Activated naive CD4-positive, alpha-beta T cell treated with anti-CD3 and anti-CD28 coated beads, Interleukin-2, amount 10 ng/mL, durations not matched to agents 7 days and 5 days (primary cell): ENCODE measurements at regions not wholly inside any gene's neighbourhood (a gene's known extent, or its start where the extent isn't known, plus 50 kb on each side); places are given as distances from the start of the nearest gene placed in this dataset.

Experiments
- CTCF ChIA-PET: fragments of 350-600 bp; sonication (Branson Sonifier 250); formaldehyde crosslinking; loops from one replicate; lab custom pipeline; 2021; ENCODE audit warnings: antibody characterized with exemption; lab: Charles Lee
- DNase-seq: peaks from one replicate; pipeline ENCODE4 v3.0.0-alpha.2; 2020
- H3K27ac Mint-ChIP-seq: one replicate; pipeline ENCODE4 v1.8.0; 2021; ENCODE audit warnings: mild to moderate bottlenecking, moderate library complexity, mixed read lengths
- H3K27me3 Mint-ChIP-seq: one replicate; pipeline ENCODE4 v1.8.0; 2021; ENCODE audit warnings: mild to moderate bottlenecking, mixed read lengths
- H3K36me3 Mint-ChIP-seq: one replicate; pipeline ENCODE4 v1.8.0; 2021; ENCODE audit warnings: mixed read lengths
- H3K4me1 Mint-ChIP-seq: one replicate; pipeline ENCODE4 v1.8.0; 2021; ENCODE audit warnings: mixed read lengths
- H3K4me3 Mint-ChIP-seq: one replicate; pipeline ENCODE4 v1.8.0; 2021; ENCODE audit warnings: mild to moderate bottlenecking, moderate library complexity, mixed read lengths
- H3K9me3 Mint-ChIP-seq: one replicate; pipeline ENCODE4 v1.8.0; 2021; ENCODE audit warnings: mixed read lengths

DNA sequence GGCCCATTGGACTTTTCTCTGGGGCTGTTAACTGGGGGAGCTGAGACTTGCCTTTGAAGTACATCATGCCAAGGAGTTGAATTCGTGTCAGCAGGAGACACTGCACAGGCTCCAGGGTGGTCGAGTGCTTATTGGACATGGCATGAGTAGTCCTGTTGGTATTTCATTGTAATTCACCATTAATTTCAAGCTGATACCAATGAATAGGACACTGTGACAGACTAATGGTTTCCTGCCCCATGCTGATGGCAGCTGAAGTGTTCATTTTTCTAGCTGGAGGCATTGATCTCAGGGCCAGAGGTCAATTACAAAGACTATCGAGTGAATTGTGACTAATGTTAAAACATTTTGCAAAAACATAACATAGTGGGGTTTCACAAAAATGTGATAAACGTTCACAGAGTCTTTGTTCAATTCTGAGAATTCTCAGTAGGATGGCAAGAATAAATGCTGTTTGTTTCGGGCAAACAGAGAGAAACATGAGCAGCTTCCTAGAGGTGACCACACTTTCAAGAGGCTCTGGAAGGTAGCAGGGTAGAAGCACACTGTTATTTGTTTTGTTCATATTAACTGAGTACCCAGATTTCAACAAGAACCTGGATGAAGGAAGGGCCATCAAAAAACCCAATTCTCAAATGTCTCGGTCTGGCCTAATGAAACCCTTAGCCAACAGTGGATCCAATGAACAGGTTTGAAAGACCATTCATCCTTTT is 90.6 kb upstream of the ARL4C start:
- no peak overlapping the region for H3K4me3 Mint-ChIP-seq
- no peaks in the 10 kb centered on the region for H3K9me3 Mint-ChIP-seq
- CTCF ChIA-PET: interaction anchor here (0.8 kb wide), 1 partner anchor 42 kb away, joined by 3 read pairs; no protein-coding TSS in a partner anchor
- no peak for DNase-seq
- peaks cover 15% of the 10 kb centered on the region for H3K27me3 Mint-ChIP-seq
- H3K36me3 Mint-ChIP-seq: no peaks in the 10 kb centered on the region
- H3K27ac Mint-ChIP-seq: no peak overlapping the region
- no peaks in the 10 kb centered on the region for H3K4me1 Mint-ChIP-seq

DNA sequence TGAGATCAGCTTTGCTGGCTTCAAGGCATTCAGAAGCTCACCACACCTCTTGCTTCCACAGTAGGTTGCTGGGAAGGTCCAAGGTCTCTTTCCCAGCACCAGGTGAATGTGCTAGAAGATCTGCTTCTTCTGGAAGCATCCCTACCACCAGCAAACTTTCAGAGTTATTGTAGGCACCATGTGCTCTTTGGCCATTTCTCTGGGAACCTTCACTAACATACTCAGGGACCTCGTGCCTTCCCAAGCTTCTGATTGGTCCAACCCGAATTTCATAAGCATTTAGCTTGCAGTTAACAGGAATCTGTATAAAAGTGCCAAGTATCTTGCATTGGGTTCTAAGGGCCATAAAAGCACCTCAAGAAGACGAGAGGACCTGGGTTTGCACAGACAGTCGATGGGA is 86.5 kb upstream of the ARL4C start:
- H3K4me3 Mint-ChIP-seq: no peak overlapping the region

DNA sequence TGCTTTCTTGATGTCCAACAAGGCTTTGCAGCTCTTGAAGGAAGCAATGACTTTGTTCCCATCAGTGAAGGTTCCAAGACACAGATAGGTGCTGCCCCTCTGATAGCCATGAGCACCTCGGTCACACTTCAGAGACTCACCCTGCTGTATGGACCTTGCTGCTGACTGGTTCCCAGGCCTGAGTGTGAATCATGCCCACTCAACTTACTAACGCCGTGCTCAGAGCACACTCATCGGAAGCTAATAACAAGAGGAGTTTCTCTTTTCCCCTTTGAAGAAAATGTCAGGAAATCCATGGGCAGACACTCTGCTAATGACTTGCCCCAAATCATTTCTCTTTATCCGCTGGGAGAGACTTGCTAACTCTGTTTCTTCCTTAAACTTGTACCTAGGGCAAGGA is 83.8 kb upstream of the ARL4C start:
- CTCF ChIA-PET: no interaction called here
- peaks cover 17% of the 10 kb centered on the region for H3K27me3 Mint-ChIP-seq

More for the DNA sequence above, 86.5 kb upstream of the ARL4C start:
- H3K4me1 Mint-ChIP-seq: no peaks in the 10 kb centered on the region
- peaks cover 13% of the 10 kb centered on the region for H3K27me3 Mint-ChIP-seq
- no peaks in the 10 kb centered on the region for H3K9me3 Mint-ChIP-seq
- no peak overlapping the region for H3K27ac Mint-ChIP-seq
- no peak for DNase-seq
- no peaks in the 10 kb centered on the region for H3K36me3 Mint-ChIP-seq
- CTCF ChIA-PET: no interaction called here

DNA sequence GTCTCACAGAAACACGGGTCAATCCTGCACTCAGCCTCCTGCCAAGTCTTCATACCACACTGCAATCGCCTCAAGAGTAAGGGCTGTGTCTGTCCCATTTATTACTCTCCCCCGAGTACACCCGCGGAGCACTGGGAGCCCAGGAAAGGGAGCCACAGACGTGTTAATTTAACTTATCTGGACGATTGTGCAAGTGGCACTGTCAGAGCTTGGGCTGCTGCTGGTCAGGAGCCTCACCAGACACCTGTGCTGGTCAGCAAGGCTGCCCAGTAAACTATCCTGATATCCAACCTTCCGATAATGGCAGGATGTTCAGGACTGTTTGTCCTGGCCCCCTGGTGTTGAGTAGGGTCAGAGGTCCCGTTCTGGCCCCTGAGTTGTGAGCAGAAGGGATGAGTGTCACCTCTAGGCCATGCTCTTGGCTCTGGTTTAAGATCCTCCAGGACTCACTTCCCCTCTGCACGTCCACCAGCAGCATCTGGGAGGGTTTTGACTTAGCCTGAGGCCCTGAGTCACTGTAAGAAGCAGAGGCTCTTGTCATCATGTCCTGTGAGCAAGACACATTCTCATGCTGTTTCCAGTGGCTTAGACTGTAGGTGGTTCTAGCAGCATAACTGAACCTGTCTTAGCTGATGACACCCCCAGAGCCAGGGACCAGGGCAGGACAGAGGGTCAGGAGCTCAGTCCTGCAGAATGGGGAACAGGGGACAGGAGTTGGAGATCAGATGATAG is 82.5 kb upstream of the ARL4C start:
- DNase-seq: no peak
- CTCF ChIA-PET: no interaction called here
- Mint-ChIP-seq H3K4me3 (no peak overlapping the region), H3K9me3 (no peaks in the 10 kb centered on the region), H3K27ac (no peak overlapping the region), H3K4me1 (no peaks in the 10 kb centered on the region), H3K36me3 (no peaks in the 10 kb centered on the region), H3K27me3 (peaks cover 17% of the 10 kb centered on the region)

More for the DNA sequence above, 83.8 kb upstream of the ARL4C start:
- H3K4me1 Mint-ChIP-seq: no peaks in the 10 kb centered on the region
- H3K4me3 Mint-ChIP-seq: no peak overlapping the region
- H3K27ac Mint-ChIP-seq: no peak overlapping the region
- H3K36me3 Mint-ChIP-seq: no peaks in the 10 kb centered on the region
- no peaks in the 10 kb centered on the region for H3K9me3 Mint-ChIP-seq
- DNase-seq: no peak

DNA sequence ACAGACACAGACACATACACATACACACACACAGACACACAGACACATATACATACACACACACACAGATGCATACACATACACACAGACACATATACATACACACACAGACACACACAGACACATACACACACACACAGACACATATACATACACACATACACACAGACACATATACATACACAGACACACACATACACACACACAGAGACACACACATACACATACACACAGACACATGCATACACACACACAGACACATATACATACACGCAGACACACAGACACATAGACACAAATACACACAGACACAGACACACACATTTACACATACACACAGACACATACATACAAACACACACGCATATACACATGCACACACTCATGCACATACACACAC is 81.5 kb upstream of the ARL4C start:
- no peak overlapping the region for H3K27ac Mint-ChIP-seq
- no peak overlapping the region for H3K4me3 Mint-ChIP-seq
- peaks cover 17% of the 10 kb centered on the region for H3K27me3 Mint-ChIP-seq
- CTCF ChIA-PET: no interaction called here
- no peaks in the 10 kb centered on the region for H3K4me1 Mint-ChIP-seq
- H3K9me3 Mint-ChIP-seq: no peaks in the 10 kb centered on the region
- H3K36me3 Mint-ChIP-seq: no peaks in the 10 kb centered on the region
- DNase-seq: no peak

DNA sequence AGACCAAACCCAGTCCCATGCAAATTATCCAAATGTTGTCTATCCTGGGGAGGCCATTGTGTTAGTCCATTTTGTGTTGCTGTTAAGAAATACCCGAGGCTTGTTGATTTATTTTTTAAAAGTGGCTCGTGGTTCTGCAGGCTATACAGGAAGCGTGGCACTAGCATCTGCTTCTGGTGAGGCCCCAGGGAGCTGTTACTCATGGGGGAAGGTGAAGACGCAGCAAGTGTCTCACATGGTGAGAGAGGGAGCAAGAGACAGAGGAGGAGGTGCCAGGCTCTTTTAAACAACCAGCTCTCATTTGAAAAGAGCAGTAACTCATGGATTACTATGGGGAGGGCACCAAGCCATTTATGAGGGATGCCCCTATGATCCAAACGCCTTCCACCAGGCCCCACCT is 80.3 kb upstream of the ARL4C start:
- no peaks in the 10 kb centered on the region for H3K4me1 Mint-ChIP-seq
- H3K27ac Mint-ChIP-seq: no peak overlapping the region
- CTCF ChIA-PET: no interaction called here
- no peaks in the 10 kb centered on the region for H3K36me3 Mint-ChIP-seq
- H3K27me3 Mint-ChIP-seq: peaks cover 20% of the 10 kb centered on the region
- H3K9me3 Mint-ChIP-seq: no peaks in the 10 kb centered on the region
- no peak for DNase-seq
- no peak overlapping the region for H3K4me3 Mint-ChIP-seq

DNA sequence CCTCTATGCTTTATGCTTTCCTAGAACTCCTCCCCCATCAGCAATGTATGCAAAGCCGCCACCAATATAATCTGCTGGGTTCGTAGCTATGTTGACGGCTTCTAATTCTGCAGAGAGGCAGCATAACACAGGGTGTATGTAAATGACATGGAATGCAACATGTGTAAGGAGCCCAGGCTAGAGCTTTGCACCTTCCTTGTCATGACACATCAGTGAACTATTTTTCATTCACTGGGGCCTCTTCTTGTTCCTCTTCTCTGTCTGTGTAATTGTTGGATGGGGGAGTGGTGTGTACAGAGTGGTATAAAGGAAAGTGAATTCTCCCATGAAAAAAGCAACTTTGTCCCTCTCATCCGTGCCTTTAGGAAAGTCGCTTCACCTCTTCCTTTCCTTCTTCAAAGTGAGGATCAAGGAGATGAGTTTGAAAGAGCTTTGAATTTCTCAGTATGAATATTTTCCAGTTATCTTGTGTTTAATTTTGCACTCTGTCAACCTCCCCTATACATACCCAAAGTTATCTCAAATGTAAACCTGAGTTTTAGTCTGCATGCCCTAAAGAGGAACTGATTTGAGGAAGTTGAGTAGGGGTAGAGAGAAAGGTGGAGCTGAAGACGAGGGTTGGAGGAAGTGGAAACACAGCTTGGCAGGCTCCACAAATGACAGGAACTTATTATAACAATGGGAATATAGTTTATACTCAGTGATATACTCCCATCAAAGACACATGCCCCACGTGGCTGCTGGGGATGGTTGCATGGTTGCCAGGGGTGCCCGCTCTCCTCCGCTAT is 74.9 kb upstream of the ARL4C start:
- H3K4me3 Mint-ChIP-seq: no peak overlapping the region
- no peaks in the 10 kb centered on the region for H3K4me1 Mint-ChIP-seq
- no peak overlapping the region for H3K27ac Mint-ChIP-seq
- H3K27me3 Mint-ChIP-seq: peaks cover 22% of the 10 kb centered on the region
- DNase-seq: no peak
- CTCF ChIA-PET: interaction anchor here (0.6 kb wide), 1 partner anchor 632 kb away, joined by 3 read pairs; no protein-coding TSS in a partner anchor
- H3K36me3 Mint-ChIP-seq: no peaks in the 10 kb centered on the region
- no peaks in the 10 kb centered on the region for H3K9me3 Mint-ChIP-seq

DNA sequence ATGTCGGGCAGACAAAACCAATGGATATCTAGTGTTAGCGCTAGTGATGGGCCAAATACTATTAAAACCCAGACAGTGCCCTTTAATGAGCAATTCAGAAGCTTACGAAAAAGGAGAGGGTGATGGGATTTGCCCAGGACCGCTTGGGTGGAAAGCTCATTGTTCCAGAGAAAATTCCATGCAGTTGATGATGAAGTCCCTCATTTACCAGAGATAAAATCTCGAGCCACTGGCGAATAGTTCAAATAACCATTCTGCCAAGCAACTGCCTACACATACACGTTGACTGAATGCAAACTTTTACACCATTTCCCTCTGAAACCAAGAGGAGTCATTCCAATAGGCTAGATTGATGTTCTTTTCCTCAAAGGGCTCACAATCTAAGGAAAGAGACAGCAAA is 73.6 kb upstream of the ARL4C start:
- Mint-ChIP-seq H3K4me3 (no peak overlapping the region), H3K4me1 (no peaks in the 10 kb centered on the region)
- DNase-seq: no peak

DNA sequence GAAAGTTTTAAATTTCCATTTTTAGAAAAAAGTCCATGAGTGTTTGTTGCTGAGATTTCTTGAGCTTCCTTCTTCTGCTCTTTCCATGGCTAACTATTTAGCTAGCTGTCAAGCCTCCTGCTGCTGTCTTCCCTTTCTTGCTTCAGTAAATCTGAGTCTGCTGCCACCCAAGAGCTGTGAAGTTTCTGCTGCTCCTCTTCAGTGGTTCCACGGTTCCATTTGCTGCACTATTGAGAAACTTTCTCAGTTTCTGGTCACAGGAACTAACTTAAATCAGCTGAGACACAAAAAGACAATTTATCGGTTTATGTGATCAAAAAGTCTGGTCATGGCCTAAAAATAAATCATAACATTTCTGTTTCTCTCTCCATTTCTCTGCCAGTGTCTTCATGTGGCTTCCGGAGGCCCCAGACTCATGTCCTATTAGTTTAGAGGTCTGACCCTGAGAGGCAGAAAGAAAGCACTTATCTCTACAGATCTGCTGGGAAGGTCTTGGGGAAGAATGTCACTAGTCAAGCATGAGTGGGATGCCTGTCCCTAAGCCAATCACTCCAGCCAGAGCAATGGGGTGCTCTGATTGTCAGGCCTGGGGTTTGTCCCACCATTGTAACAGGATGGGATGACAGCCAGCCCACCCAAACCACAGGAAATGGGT is 73.0 kb upstream of the ARL4C start:
- no peak overlapping the region for H3K4me3 Mint-ChIP-seq
- CTCF ChIA-PET: interaction anchor here (0.7 kb wide), 1 partner anchor 21 kb away, joined by 3 read pairs; no protein-coding TSS in a partner anchor
- no peaks in the 10 kb centered on the region for H3K4me1 Mint-ChIP-seq
- no peaks in the 10 kb centered on the region for H3K36me3 Mint-ChIP-seq
- no peak overlapping the region for H3K27ac Mint-ChIP-seq
- H3K9me3 Mint-ChIP-seq: no peaks in the 10 kb centered on the region
- no peak for DNase-seq
- peaks cover 22% of the 10 kb centered on the region for H3K27me3 Mint-ChIP-seq

More for the DNA sequence above, 73.6 kb upstream of the ARL4C start:
- Mint-ChIP-seq H3K27me3 (peaks cover 22% of the 10 kb centered on the region), H3K36me3 (no peaks in the 10 kb centered on the region), H3K27ac (no peak overlapping the region), H3K9me3 (no peaks in the 10 kb centered on the region)
- CTCF ChIA-PET: no interaction called here

DNA sequence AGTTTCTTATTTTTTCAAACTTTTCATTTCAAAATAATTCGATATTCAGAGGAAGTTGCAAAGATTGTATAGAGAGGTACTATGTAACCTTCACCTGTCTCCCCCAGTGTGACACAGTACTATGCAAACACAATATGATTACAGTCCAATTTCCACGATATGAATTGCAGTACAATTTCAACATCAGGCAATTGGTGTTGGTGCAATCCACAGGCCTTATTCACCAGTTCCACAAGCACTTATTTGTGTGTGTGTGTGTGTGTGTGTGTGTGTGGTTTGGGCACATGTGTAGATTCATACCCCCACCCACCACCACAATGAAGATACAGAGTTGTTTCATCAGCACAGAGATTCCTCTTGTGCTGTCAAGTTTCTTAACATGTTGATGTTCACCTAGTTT is 69.7 kb upstream of the ARL4C start:
- H3K4me3 Mint-ChIP-seq: no peak overlapping the region
- peaks cover 15% of the 10 kb centered on the region for H3K27me3 Mint-ChIP-seq
- CTCF ChIA-PET: no interaction called here
- H3K36me3 Mint-ChIP-seq: no peaks in the 10 kb centered on the region
- H3K9me3 Mint-ChIP-seq: peaks cover 2% of the 10 kb centered on the region
- no peak overlapping the region for H3K27ac Mint-ChIP-seq
- H3K4me1 Mint-ChIP-seq: no peaks in the 10 kb centered on the region
- no peak for DNase-seq

DNA sequence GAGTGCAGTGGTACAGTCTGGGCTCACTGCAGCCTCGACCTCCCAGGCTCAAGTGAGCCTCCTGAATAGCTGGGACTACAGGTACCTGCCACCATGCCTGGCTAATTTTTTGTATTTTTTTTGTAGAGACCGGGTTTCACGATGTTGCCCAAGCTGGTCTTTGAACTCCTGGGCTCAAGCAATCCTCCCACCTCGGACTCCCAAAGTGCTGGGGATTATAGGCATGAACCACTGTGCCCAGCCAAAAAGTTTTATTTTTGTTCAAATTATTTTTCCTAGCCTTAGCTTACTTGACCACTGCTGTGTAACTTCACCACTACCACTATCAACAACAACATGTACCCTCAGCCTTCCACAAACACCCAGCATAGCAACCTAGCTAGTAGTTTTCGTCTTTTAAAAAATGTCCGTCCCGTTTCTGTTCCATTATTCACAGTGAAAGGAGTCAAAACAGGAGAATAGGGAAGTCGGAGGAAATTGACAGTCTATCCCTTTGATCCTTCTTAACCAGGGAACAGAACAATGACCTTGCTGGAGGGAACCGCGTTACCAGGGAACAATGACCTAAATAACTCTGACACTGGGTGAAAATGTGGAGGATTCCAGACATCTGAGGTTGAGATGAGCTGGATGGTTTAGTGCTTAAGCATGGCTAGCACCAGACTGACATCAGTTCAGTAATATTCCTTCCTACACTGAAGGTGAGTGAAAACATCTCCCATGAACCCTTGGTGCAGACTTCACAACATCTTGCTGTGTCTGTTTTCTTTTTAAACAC is 69.2 kb upstream of the ARL4C start:
- Mint-ChIP-seq H3K4me3 (no peak overlapping the region), H3K27ac (no peak overlapping the region), H3K4me1 (no peaks in the 10 kb centered on the region), H3K36me3 (no peaks in the 10 kb centered on the region), H3K9me3 (peaks cover 5% of the 10 kb centered on the region), H3K27me3 (peaks cover 14% of the 10 kb centered on the region)
- CTCF ChIA-PET: no interaction called here
- DNase-seq: no peak

DNA sequence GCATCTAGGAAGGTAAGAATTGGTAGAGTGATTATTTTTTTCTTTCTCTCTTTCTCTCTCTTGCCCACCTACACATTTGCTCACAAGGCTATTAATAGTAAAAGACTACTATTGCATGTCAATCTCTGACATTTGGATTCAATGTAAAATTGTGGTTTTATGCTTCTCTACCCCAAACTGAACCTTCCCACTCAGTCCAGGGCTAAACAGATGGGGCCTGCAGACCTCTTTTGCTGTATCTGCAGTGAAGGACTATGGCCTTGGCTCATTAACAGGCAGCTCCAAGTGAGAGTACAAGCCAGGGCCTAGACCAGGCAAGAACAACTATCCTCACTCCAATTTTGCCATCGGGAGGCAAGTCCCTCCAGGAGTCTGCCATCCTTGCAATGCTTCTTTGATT is 68.3 kb upstream of the ARL4C start:
- Mint-ChIP-seq H3K36me3 (no peaks in the 10 kb centered on the region), H3K9me3 (peaks cover 5% of the 10 kb centered on the region), H3K27me3 (peaks cover 14% of the 10 kb centered on the region), H3K27ac (no peak overlapping the region), H3K4me1 (no peaks in the 10 kb centered on the region), H3K4me3 (no peak overlapping the region)
- CTCF ChIA-PET: no interaction called here
- DNase-seq: no peak

DNA sequence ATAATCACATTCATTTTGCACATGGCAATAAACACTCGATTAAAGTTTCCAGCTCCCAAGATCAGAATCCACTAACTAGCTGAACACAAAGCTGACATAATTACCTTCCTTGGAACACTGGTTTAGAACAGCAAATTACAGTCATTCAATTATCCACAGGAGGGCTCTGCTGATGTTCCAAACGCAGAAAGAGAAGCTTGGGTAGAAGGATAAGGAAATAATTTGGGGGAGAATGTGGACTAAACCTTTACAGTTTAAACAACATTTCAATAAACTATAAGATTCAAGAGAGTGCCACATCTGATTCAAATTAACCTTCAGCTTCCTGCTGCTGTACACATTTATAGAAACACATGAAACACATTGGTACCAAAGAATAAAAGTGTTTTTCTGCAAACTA is 67.8 kb upstream of the ARL4C start:
- no peak overlapping the region for H3K4me3 Mint-ChIP-seq
- H3K27me3 Mint-ChIP-seq: peaks cover 9% of the 10 kb centered on the region
- peaks cover 7% of the 10 kb centered on the region for H3K9me3 Mint-ChIP-seq
- H3K27ac Mint-ChIP-seq: no peak overlapping the region
- DNase-seq: no peak
- CTCF ChIA-PET: no interaction called here
- H3K36me3 Mint-ChIP-seq: no peaks in the 10 kb centered on the region
- H3K4me1 Mint-ChIP-seq: no peaks in the 10 kb centered on the region
